ENCODE measurements at regions not wholly inside any gene's neighbourhood (a gene's known extent, or its start where the extent isn't known, plus 50 kb on each side); places are given as distances from the start of the nearest gene placed in this dataset.

DNA sequence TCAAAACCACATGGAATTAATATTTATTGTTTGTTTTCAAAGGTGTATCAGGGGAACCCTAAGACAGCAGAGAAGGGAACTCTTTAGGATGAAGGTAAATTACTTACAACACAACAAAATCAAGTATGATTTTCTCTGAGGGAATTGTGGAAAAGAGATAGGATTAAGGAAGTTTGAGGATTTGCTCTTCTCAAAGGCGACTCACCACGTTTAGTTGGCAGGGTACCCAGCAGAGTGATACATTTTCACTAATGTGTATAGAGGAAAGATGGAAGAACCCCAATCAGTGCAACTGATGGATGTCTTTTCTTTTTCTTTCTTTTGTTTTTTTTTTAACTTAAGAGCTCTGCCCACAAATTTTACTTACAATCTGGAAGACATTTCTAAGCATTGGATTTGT lies 499.2 kb downstream of the CCER1 start:
- TF ChIP-seq, protein P1, sequence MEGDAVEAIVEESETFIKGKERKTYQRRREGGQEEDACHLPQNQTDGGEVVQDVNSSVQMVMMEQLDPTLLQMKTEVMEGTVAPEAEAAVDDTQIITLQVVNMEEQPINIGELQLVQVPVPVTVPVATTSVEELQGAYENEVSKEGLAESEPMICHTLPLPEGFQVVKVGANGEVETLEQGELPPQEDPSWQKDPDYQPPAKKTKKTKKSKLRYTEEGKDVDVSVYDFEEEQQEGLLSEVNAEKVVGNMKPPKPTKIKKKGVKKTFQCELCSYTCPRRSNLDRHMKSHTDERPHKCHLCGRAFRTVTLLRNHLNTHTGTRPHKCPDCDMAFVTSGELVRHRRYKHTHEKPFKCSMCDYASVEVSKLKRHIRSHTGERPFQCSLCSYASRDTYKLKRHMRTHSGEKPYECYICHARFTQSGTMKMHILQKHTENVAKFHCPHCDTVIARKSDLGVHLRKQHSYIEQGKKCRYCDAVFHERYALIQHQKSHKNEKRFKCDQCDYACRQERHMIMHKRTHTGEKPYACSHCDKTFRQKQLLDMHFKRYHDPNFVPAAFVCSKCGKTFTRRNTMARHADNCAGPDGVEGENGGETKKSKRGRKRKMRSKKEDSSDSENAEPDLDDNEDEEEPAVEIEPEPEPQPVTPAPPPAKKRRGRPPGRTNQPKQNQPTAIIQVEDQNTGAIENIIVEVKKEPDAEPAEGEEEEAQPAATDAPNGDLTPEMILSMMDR (IDR thresholded peaks at IDR 0.05; ENCODE audit: borderline replicate concordance, extremely low read depth, low read length, poor library complexity, severe bottlenecking), result no peak
- no peak for TF ChIP-seq EZH2 (IDR thresholded peaks at IDR 0.05; ENCODE audit: borderline replicate concordance, low read depth, low read length, severe bottlenecking)
